HEK293 (cell line): ENCODE measurements at regions not wholly inside any gene's neighbourhood (a gene's known extent, or its start where the extent isn't known, plus 50 kb on each side); places are given as distances from the start of the nearest gene placed in this dataset.

ENCODE experiments used
- CTCF ChIP-seq: fragments of 450-650 bp; formaldehyde crosslinking; IDR thresholded peaks from 2 replicates; pipeline ENCODE4 v1.5.1; 2016; ENCODE audit warnings: missing biosample characterization, missing genetic modification characterization
- MZF1 ChIP-seq: fragments of 450-650 bp; formaldehyde crosslinking; IDR thresholded peaks from 2 replicates; pipeline ENCODE4 v1.5.1; 2017; ENCODE audit warnings: missing biosample characterization, missing genetic modification characterization, borderline replicate concordance
- ZBTB49 ChIP-seq: fragments of 450-650 bp; formaldehyde crosslinking; IDR thresholded peaks from 2 replicates; pipeline ENCODE4 v1.5.1; 2016; ENCODE audit warnings: missing biosample characterization, missing genetic modification characterization, low read depth
- ZNF544 ChIP-seq: fragments of 450-650 bp; formaldehyde crosslinking; IDR thresholded peaks from 2 replicates; pipeline ENCODE4 v1.5.0; 2017; ENCODE audit warnings: missing biosample characterization, missing genetic modification characterization
- TF ChIP-seq, protein P1 (sequence below): fragments of 450-650 bp; formaldehyde crosslinking; IDR thresholded peaks from 2 replicates; pipeline ENCODE4 v1.5.1; 2016; ENCODE audit warnings: missing biosample characterization, missing genetic modification characterization, low read depth

GRCh38 chr14:58769011-58769643, 131.4 kb downstream of the DACT1 start:
- no peak for TF ChIP-seq CTCF (tag by site-specific recombination)
- TF ChIP-seq ZNF544 (tag by site-specific recombination): no peak
- no peak for TF ChIP-seq MZF1 (tag by site-specific recombination)
- TF ChIP-seq ZBTB49 (tag by site-specific recombination): no peak
- TF ChIP-seq, protein P1, sequence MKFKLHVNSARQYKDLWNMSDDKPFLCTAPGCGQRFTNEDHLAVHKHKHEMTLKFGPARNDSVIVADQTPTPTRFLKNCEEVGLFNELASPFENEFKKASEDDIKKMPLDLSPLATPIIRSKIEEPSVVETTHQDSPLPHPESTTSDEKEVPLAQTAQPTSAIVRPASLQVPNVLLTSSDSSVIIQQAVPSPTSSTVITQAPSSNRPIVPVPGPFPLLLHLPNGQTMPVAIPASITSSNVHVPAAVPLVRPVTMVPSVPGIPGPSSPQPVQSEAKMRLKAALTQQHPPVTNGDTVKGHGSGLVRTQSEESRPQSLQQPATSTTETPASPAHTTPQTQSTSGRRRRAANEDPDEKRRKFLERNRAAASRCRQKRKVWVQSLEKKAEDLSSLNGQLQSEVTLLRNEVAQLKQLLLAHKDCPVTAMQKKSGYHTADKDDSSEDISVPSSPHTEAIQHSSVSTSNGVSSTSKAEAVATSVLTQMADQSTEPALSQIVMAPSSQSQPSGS (tag by site-specific recombination): no peak
